Heart left ventricle (tissue), 16 donors: ENCODE measurements at regions not wholly inside any gene's neighbourhood (a gene's known extent, or its start where the extent isn't known, plus 50 kb on each side); places are given as distances from the start of the nearest gene placed in this dataset.
A peak's percentile ranks its signal among the peaks of the same experiment; 100 is the strongest.

Experiments
- ATAC-seq, 4 donors: fragments of 200-7000 bp; cut with Tn5 transposase; one replicate each; pipeline ENCODE4 v1.9.1; 2020 to 2022; ENCODE audit warnings: moderate library complexity in 4 of 4, mild to moderate bottlenecking in 3 of 4, moderate number of reproducible peaks in 1 of 4
- DNase-seq, 5 donors: peaks; one replicate each; pipeline ENCODE4 v3.0.0-alpha.2; 2020
- H3K27ac ChIP-seq, 12 donors: fragments of 200-600 bp; sonication (generic) in 4 of 12; one replicate each; pipeline versions ENCODE4 v1.5.0 to v1.8.0; 2016 to 2022; ENCODE audit warnings: mild to moderate bottlenecking in 2 of 12
- H3K27me3 ChIP-seq, 9 donors: fragments of 200-600 bp; sonication (generic) in 2 of 9; one replicate each; pipeline versions ENCODE4 v1.5.1 to v1.8.0; 2016 to 2022; ENCODE audit warnings: mild to moderate bottlenecking in 3 of 9
- H3K36me3 ChIP-seq, 9 donors: fragments of 200-600 bp; sonication (generic) in 2 of 9; one replicate each; pipeline versions ENCODE4 v1.5.0 to v1.8.0; 2018 to 2022; ENCODE audit warnings: mild to moderate bottlenecking in 2 of 9
- H3K4me1 ChIP-seq, 12 donors: fragments of 200-600 bp; sonication (generic) in 4 of 12; one replicate each; pipeline versions ENCODE4 v1.5.0 to v1.8.0; 2016 to 2022; ENCODE audit warnings: mild to moderate bottlenecking in 3 of 12
- H3K4me3 ChIP-seq, 12 donors: fragments of 200-600 bp; sonication (generic) in 4 of 12; one replicate each; pipeline versions ENCODE4 v1.5.0 to v1.8.0; 2017 to 2022; ENCODE audit warnings: mild to moderate bottlenecking in 9 of 12, moderate library complexity in 4 of 12
- H3K9me3 ChIP-seq, 12 donors: fragments of 200-600 bp; sonication (generic) in 4 of 12; one replicate each; pipeline versions ENCODE4 v1.5.0 to v1.8.0; 2016 to 2022; ENCODE audit warnings: mild to moderate bottlenecking in 1 of 12
- CTCF ChIP-seq, 12 donors: fragments of 200-600 bp; sonication (generic) in 4 of 12; IDR thresholded peaks; one replicate each; pipeline versions ENCODE4 v1.5.0 to v1.8.0; 2018 to 2022; ENCODE audit warnings: antibody characterized with exemption in 12 of 12, mild to moderate bottlenecking in 5 of 12
- POLR2A ChIP-seq, 2 donors: fragments of 450-650 bp; IDR thresholded peaks; one replicate each; pipeline ENCODE4 v1.6.1; 2017; ENCODE audit warnings: antibody characterized with exemption in 2 of 2, mild to moderate bottlenecking in 2 of 2, moderate library complexity in 2 of 2
- WGBS, 4 donors: extraction: QIAGEN DNeasy Blood & Tissue Kit in 2 of 4; methylation state at CpG; one replicate each; pipeline versions ENCODE4 v1.1.5 to v1.1.7; 2013 to 2018; 5-methylcytosine and 5-hydroxymethylcytosine counted together
- intact Hi-C, 10 donors: fragments of 100-400 bp; cut with DNase I; formaldehyde crosslinking; loops; one replicate each; pipeline versions ENCODE4 v1.11.1 to v1.14.2; 2022
- donor health status: ischemic (EF 13 %, LVEDD 7.1; RV severe dilation, severe dysfunction).
- donor health status: healthy with polysubstance abuse.
- donor health status: DM: no; HTN: yes; CAD: no.
- donor health status: DM: no; HTN: no; CAD: no.
- donor health status: ischemic (EF 25% LVEDD 6.9; RV normal size, moderate dysfunction).
- donor health status: ischemic (EF 25% LVEDD 5.7; RV mildly dilated, moderate dysfunction).
- donor health status: healthy.
- donor health status: DM: yes; HTN: yes; CAD: no.
- donor health status: ischemic (EF 35%, LVEDD 5.7; RV mildly dilated, moderate dysfunction).
- donor health status: nonischemic (EF 11% LVEDD 7.7; RV severe dilation, severe dysfunction).
- donor health status: DM: yes; HTN: yes; CAD: no.
- donor health status: PGD.
- donor health status: ischemic (EF 29% LVEDD 5.4; RV normal size, mild dysfunction).
- donor health status: nonischemic (EF 23%, LVEDD 6.1; RV moderate dilation, normal function).

DNA sequence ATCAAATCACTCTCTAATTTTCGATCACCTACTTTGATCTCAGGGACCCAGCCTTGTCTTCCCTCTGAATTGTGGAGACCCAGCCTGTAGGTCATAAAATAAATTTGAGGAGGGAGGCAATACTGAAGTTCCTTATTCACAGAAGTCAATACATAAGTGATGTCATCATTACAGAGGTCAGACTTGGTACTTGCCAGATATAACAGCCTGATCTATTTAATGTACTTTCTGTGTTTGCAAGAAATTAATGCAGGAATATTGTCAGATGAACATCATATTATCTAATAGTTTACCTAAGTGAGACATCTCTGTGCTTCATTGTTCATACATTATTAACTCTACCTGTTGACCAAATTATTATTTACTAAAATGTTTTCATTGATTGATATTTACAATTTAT lies 105.6 kb downstream of the GPAM start:
- intact Hi-C loops = no loop called here
- no peak overlapping the region for H3K4me3 ChIP-seq
- H3K9me3 ChIP-seq = no peaks in the 10 kb centered on the region
- DNase-seq (no peak), ATAC-seq (no peak)
- H3K27ac ChIP-seq = no peak overlapping the region
- TF ChIP-seq CTCF (IDR thresholded peaks at IDR 0.05) (no peak), POLR2A (IDR thresholded peaks at IDR 0.05) (no peak)
- peaks cover 0 to 12% (median 0%) of the 10 kb centered on the region in 12 donors for H3K4me1 ChIP-seq
- no peaks in the 10 kb centered on the region for H3K27me3 ChIP-seq
- H3K36me3 ChIP-seq = no peaks in the 10 kb centered on the region
- WGBS, 4 donors = 55 to 75% (median 67%) methylated on average over 1 of the region's 1 CpG

DNA sequence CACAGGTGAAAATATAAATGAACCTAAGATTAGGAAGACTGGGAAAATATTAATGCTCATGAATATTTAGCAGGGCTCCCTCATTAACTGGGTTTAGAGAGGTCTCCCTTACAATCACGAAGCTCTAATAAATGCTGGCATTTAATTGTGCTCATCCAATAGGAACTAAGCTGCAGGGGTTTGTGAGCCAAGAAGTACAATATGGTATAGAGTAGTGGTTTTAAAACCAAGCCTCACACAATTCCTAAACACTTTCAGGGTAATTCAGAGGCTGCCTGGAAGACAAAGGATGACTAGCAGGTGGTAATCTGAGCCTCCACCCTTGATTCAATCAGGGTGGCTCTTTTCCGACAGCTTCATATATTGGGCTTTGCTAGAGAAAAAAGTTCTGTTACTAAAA lies 103.3 kb downstream of the GPAM start:
- H3K4me1 ChIP-seq = peaks cover 0 to 12% (median 0%) of the 10 kb centered on the region in 12 donors
- TF ChIP-seq POLR2A (IDR thresholded peaks at IDR 0.05) (no peak), CTCF (IDR thresholded peaks at IDR 0.05) (no peak)
- 60 to 98% (median 85%) methylated on average over 2 of the region's 2 CpGs for WGBS, 4 donors
- H3K27ac ChIP-seq = no peak overlapping the region
- intact Hi-C loops = no loop called here
- DNase-seq = no peak
- no peaks in the 10 kb centered on the region for H3K9me3 ChIP-seq
- H3K27me3 ChIP-seq = no peaks in the 10 kb centered on the region
- no peak overlapping the region for H3K4me3 ChIP-seq
- no peak for ATAC-seq
- no peaks in the 10 kb centered on the region for H3K36me3 ChIP-seq

DNA sequence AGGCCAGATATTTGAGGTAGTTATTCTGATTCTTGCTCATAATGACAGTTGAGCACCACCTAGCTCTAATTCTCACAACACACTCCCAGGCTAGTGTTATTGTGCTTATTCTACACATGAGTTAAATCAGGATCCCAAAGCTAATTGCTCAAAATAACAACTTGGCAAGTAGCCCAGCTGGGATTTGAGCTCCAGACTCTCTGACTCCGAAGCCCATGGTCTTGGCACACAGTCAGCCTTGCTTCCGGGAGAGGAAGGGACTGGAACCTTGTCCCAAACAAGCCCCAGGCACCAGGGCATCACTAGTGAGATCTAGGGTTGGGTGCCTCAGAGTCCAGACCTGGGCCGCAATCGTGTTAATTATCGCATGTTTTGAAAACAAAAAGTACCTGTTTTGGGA lies 101.4 kb downstream of the GPAM start:
- intact Hi-C loops = no loop called here
- H3K4me3 ChIP-seq = no peak overlapping the region
- H3K27ac ChIP-seq = no peak overlapping the region
- ATAC-seq (peak in 2 of 4 donors; percentile 20 to 42), DNase-seq (peak in 4 of 5 donors; percentile 34 to 56 (median 40))
- no peaks in the 10 kb centered on the region for H3K9me3 ChIP-seq
- no peak for TF ChIP-seq POLR2A (IDR thresholded peaks at IDR 0.05)
- no peak for TF ChIP-seq CTCF (IDR thresholded peaks at IDR 0.05)
- peaks cover 0 to 12% (median 0%) of the 10 kb centered on the region in 12 donors for H3K4me1 ChIP-seq
- no peaks in the 10 kb centered on the region for H3K27me3 ChIP-seq
- WGBS, 4 donors = 37 to 55% (median 42%) methylated on average over 5 of the region's 5 CpGs
- no peaks in the 10 kb centered on the region for H3K36me3 ChIP-seq

DNA sequence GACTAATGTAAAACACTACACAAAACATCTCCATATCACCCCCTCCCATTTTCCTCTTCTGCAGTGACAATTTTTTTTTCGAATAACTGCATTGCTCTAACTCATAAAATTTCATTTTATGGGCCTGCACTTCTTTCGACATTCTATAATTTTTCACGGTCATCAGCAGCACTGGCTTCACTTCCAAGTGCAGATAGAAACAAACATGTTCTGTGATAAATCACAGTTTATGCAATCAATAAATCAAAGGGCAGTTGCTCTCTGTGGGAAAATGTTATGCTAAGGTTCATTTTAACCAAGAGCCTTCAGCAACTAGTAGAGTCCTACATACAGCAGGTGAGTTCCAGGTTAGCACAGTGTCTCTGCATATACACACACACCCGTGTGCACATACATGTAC lies 100.1 kb downstream of the GPAM start:
- Histone ChIP-seq H3K27me3 (no peaks in the 10 kb centered on the region), H3K36me3 (no peaks in the 10 kb centered on the region), H3K4me3 (no peak overlapping the region), H3K27ac (no peak overlapping the region), H3K9me3 (no peaks in the 10 kb centered on the region), H3K4me1 (peaks cover 0 to 12% (median 0%) of the 10 kb centered on the region in 12 donors)
- 86 to 91% (median 90%) methylated on average over 4 of the region's 4 CpGs for WGBS, 4 donors
- DNase-seq = no peak
- intact Hi-C loops = no loop called here
- TF ChIP-seq CTCF (IDR thresholded peaks at IDR 0.05) = no peak
- TF ChIP-seq POLR2A (IDR thresholded peaks at IDR 0.05) = no peak
- ATAC-seq = no peak
